Astrocyte (in vitro differentiated cells and primary cell): ENCODE measurements at regions not wholly inside any gene's neighbourhood (a gene's known extent, or its start where the extent isn't known, plus 50 kb on each side); places are given as distances from the start of the nearest gene placed in this dataset.

Source experiments
- DNase-seq: peaks from one replicate; pipeline ENCODE4 v3.0.0-alpha.2; 2010; ENCODE audit warnings: low read depth
- FAIRE-seq: peaks from 2 replicates; lab custom pipeline; 2011; peaks lifted over from hg19 to GRCh38; lab: Jason Lieb, UNC
- H2AFZ ChIP-seq: 2 replicates; pipeline ENCODE4 v1.6.0; 2012; ENCODE audit warnings: low read depth, low read length, inconsistent platforms
- H3K27ac ChIP-seq: 2 replicates; pipeline ENCODE4 v1.5.1; 2011; ENCODE audit warnings: low read depth, low read length, inconsistent platforms
- H3K27me3 ChIP-seq: 2 replicates; pipeline ENCODE4 v1.6.0; 2011; ENCODE audit warnings: low read length, inconsistent platforms; ENCODE audit not compliant: insufficient read depth
- H3K36me3 ChIP-seq: 2 replicates; pipeline ENCODE4 v1.5.1; 2011; ENCODE audit warnings: low read length, inconsistent platforms; ENCODE audit not compliant: insufficient read depth
- H3K4me1 ChIP-seq: 2 replicates; pipeline ENCODE4 v1.5.1; 2011; ENCODE audit warnings: low read length, inconsistent platforms; ENCODE audit not compliant: insufficient read depth
- H3K4me2 ChIP-seq: 2 replicates; pipeline ENCODE4 v1.6.0; 2012; ENCODE audit warnings: low read length, inconsistent platforms
- H3K4me3 ChIP-seq: 2 replicates; pipeline ENCODE4 v1.5.1; 2011; ENCODE audit warnings: low read depth, mild to moderate bottlenecking, low read length, inconsistent platforms; ENCODE audit not compliant: insufficient read depth
- H3K79me2 ChIP-seq: 2 replicates; pipeline ENCODE4 v1.6.0; 2012; ENCODE audit warnings: mild to moderate bottlenecking, low read length, inconsistent platforms; ENCODE audit not compliant: insufficient read depth
- H3K9ac ChIP-seq: 2 replicates; pipeline ENCODE4 v1.6.0; 2012; ENCODE audit warnings: mild to moderate bottlenecking, low read length, inconsistent platforms
- H3K9me3 ChIP-seq: 2 replicates; pipeline ENCODE4 v1.5.1; 2012; ENCODE audit warnings: low read depth, mild to moderate bottlenecking, low read length, inconsistent platforms; ENCODE audit not compliant: insufficient read depth
- H4K20me1 ChIP-seq: 2 replicates; pipeline ENCODE4 v1.6.0; 2012; ENCODE audit warnings: low read length, inconsistent platforms; ENCODE audit not compliant: insufficient read depth
- H3K27ac Mint-ChIP-seq: one replicate; pipeline ENCODE4 v1.8.0; 2021; ENCODE audit warnings: mild to moderate bottlenecking, mixed read lengths; ENCODE audit not compliant: unreplicated experiment
- H3K27me3 Mint-ChIP-seq: one replicate; pipeline ENCODE4 v1.8.0; 2021; ENCODE audit warnings: low read depth, mixed read lengths; ENCODE audit not compliant: unreplicated experiment
- H3K36me3 Mint-ChIP-seq: one replicate; pipeline ENCODE4 v1.8.0; 2021; ENCODE audit warnings: low read depth, mixed read lengths; ENCODE audit not compliant: unreplicated experiment
- H3K4me1 Mint-ChIP-seq: one replicate; pipeline ENCODE4 v1.8.0; 2021; ENCODE audit warnings: low read depth, mixed read lengths; ENCODE audit not compliant: unreplicated experiment
- H3K4me3 Mint-ChIP-seq: one replicate; pipeline ENCODE4 v1.8.0; 2021; ENCODE audit warnings: mild to moderate bottlenecking, moderate library complexity, mixed read lengths; ENCODE audit not compliant: unreplicated experiment
- H3K9me3 Mint-ChIP-seq: one replicate; pipeline ENCODE4 v1.8.0; 2021; ENCODE audit warnings: mild to moderate bottlenecking, mixed read lengths; ENCODE audit not compliant: unreplicated experiment
- EZH2 ChIP-seq: IDR thresholded peaks from 2 replicates; pipeline ENCODE4 v1.6.1; 2012; ENCODE audit warnings: mild to moderate bottlenecking, low read length, inconsistent platforms; ENCODE audit not compliant: insufficient read depth
- TF ChIP-seq, protein P1 (sequence below): IDR thresholded peaks from 2 replicates; pipeline ENCODE4 v1.5.1; 2011; ENCODE audit warnings: low read depth, mild to moderate bottlenecking, inconsistent platforms, low read length, moderate library complexity; ENCODE audit not compliant: insufficient read depth

DNA sequence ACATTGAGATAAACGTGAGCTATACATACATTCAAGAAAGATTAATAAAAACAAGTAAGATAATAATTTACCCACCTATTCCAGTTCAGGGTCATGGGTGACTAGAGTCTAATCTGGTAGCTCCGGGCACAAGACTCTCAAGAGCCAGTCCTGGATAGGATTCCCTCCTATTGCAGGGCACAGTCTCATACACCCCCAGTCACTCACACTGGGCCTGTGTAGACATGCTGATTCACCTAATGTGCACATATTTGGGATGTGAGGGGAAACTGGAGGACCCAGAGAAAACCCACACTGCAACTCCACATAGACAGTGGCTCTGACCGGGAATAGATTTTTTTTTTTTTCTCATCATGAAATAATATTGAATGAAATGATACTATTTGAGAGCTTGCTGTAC lies 81.5 kb upstream of the THUMPD2 start:
- Mint-ChIP-seq H3K27ac (no peak overlapping the region), H3K9me3 (peaks cover 4% of the 10 kb centered on the region), H3K4me3 (no peak overlapping the region), H3K27me3 (no peaks in the 10 kb centered on the region), H3K36me3 (no peaks in the 10 kb centered on the region), H3K4me1 (no peaks in the 10 kb centered on the region)
- no peaks in the 10 kb centered on the region for H3K36me3 ChIP-seq
- H3K27ac ChIP-seq = no peak overlapping the region
- H3K4me2 ChIP-seq = no peak overlapping the region
- TF ChIP-seq EZH2 = no peak
- TF ChIP-seq, protein P1, sequence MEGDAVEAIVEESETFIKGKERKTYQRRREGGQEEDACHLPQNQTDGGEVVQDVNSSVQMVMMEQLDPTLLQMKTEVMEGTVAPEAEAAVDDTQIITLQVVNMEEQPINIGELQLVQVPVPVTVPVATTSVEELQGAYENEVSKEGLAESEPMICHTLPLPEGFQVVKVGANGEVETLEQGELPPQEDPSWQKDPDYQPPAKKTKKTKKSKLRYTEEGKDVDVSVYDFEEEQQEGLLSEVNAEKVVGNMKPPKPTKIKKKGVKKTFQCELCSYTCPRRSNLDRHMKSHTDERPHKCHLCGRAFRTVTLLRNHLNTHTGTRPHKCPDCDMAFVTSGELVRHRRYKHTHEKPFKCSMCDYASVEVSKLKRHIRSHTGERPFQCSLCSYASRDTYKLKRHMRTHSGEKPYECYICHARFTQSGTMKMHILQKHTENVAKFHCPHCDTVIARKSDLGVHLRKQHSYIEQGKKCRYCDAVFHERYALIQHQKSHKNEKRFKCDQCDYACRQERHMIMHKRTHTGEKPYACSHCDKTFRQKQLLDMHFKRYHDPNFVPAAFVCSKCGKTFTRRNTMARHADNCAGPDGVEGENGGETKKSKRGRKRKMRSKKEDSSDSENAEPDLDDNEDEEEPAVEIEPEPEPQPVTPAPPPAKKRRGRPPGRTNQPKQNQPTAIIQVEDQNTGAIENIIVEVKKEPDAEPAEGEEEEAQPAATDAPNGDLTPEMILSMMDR = no peak
- H3K27me3 ChIP-seq = no peaks in the 10 kb centered on the region
- H3K4me3 ChIP-seq = no peak overlapping the region
- no peaks in the 10 kb centered on the region for H3K79me2 ChIP-seq
- no peak overlapping the region for H3K9ac ChIP-seq
- DNase-seq (no peak), FAIRE-seq (no peak)
- no peaks in the 10 kb centered on the region for H4K20me1 ChIP-seq
- no peaks in the 10 kb centered on the region for H3K4me1 ChIP-seq
- H2AFZ ChIP-seq = no peak overlapping the region
- no peaks in the 10 kb centered on the region for H3K9me3 ChIP-seq

DNA sequence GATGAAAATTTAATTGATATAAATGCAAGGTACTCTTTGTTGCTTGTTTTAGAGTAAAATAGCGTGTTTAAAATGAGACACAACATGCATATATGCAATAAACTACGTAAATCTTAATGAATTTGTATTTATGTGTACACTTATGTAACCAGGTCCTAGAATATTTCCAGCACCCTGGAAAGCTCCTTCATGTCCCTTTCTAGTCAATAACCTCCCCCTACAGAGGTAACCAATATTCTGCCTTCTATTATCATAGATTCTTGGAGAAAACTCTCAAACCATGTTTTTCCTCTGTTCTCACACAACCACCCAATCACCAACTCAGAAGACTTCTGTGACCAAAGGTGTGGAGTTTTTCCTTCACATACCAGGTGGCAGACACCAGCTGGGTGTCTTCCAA lies 79.6 kb upstream of the THUMPD2 start:
- FAIRE-seq = no peak

DNA sequence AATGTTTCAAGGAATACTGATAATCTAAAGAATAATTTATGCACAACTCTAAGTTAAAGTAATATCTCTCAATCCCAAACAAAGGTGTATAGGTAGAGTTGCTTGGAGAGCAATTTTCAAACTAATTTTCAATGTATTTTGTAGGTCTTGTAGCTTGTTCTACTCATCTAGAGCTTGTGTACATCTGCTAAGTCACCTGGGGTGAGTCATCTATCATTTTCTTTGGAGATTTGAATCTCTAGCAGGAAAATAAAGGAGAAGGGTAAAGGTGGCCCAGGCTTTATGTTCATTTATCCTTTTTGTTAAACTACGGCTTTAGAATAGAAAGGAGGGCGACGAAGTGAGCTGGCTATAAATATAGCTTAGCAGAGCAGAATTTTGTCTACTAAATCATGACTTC lies 76.8 kb upstream of the THUMPD2 start:
- Histone ChIP-seq H3K9ac (no peak overlapping the region), H3K36me3 (no peaks in the 10 kb centered on the region), H4K20me1 (no peaks in the 10 kb centered on the region), H3K27me3 (no peaks in the 10 kb centered on the region), H3K4me3 (no peak overlapping the region), H3K79me2 (no peaks in the 10 kb centered on the region), H3K9me3 (no peaks in the 10 kb centered on the region), H3K4me1 (peaks cover 6% of the 10 kb centered on the region), H2AFZ (no peak overlapping the region), H3K4me2 (no peak overlapping the region), H3K27ac (no peak overlapping the region)
- H3K4me3 Mint-ChIP-seq = no peak overlapping the region
- DNase-seq (no peak), FAIRE-seq (no peak)
- no peak overlapping the region for H3K27ac Mint-ChIP-seq
- no peaks in the 10 kb centered on the region for H3K27me3 Mint-ChIP-seq
- H3K36me3 Mint-ChIP-seq = no peaks in the 10 kb centered on the region
- no peaks in the 10 kb centered on the region for H3K9me3 Mint-ChIP-seq
- peaks cover 13% of the 10 kb centered on the region for H3K4me1 Mint-ChIP-seq
- TF ChIP-seq, protein P1 = no peak
- TF ChIP-seq EZH2 = no peak

More for the DNA sequence above, 79.6 kb upstream of the THUMPD2 start:
- Histone ChIP-seq H3K4me3 (no peak overlapping the region), H3K79me2 (no peaks in the 10 kb centered on the region), H3K4me2 (no peak overlapping the region), H3K9me3 (no peaks in the 10 kb centered on the region), H3K9ac (no peak overlapping the region), H2AFZ (no peak overlapping the region), H3K27ac (no peak overlapping the region), H3K4me1 (no peaks in the 10 kb centered on the region), H4K20me1 (no peaks in the 10 kb centered on the region), H3K36me3 (no peaks in the 10 kb centered on the region), H3K27me3 (no peaks in the 10 kb centered on the region)
- Mint-ChIP-seq H3K9me3 (peaks cover 2% of the 10 kb centered on the region), H3K27ac (no peak overlapping the region), H3K27me3 (no peaks in the 10 kb centered on the region), H3K36me3 (no peaks in the 10 kb centered on the region), H3K4me1 (no peaks in the 10 kb centered on the region), H3K4me3 (no peak overlapping the region)
- TF ChIP-seq, protein P1 = no peak
- no peak for TF ChIP-seq EZH2
- DNase-seq = no peak
